NCI-H446 treated with DMSO at 0.1 percent for 48 hours (cell line): ENCODE measurements at regions not wholly inside any gene's neighbourhood (a gene's known extent, or its start where the extent isn't known, plus 50 kb on each side); places are given as distances from the start of the nearest gene placed in this dataset.
"Not testable (repeated sequence)": the region's sequence is repeated elsewhere in the genome, so short reads cannot be mapped to it uniquely, and the experiment has no call there.

ENCODE experiments used
- DNase-seq: peaks from one replicate; lab custom pipeline; 2025; lab: John Stamatoyannopoulos, UW

DNA sequence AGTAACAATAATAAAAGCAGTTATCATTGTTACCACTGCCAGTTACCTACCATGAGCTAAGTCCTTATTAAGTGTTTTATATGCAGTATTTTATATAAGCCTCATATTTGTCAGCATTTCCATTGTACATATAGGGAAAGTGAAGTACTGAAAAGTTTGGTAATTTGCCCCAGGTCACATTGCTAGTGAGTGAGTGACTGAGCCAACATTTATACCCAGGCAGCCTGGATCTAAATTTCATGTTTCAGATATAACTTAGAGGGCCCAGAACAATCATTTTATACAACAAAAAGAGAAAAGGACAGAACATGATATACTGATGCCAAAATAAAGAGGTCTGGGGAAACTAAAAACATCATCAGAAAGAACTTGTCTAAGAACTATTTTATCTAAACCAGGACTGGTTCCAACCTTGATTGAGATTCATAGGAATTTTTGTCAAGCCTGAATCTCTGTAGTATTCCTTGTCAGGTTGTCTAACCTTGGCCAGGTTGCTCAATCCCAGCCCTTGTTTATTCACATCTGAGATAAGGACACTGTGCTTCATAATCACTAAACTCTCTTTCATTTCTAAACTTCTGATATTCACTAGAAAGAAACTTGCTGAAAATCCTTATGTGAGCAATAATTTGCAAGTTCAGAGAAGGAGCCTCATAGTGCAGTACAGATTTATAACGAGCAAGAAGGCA is 308.2 kb downstream of the IPMK start:
- no peak for DNase-seq

- DNase-seq: no peak
Observed at GRCh38 chr10:57955076-57955475, 312.6 kb downstream of the IPMK start.

GRCh38 chr10:57952741-57953140 is 315.0 kb downstream of the IPMK start:
- no peak for DNase-seq

DNA sequence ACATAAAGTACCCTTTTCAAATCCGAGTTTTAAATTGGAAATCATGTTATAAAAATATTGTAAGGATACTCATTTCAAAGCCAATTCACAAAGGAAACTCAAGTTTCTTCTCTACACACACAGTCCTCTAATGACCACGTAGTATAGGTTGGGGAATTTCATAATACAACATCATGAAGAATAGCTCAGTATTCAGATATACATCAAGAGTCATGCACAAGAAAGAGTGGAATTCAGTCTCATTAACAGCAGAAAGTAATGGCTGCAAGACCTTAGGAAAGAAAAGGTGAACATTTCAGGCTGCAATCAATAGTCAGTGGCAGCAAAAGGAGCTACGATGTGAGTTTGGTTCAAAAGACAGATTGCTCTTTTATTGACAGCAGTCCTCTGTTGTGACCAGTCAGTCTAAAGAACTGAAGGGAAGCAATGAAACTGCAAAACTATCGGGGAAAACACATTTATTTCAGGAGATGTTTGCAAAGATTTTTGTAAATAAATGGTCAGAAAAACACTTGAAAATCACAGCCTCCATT is 317.2 kb downstream of the IPMK start:
- DNase-seq: no peak

DNA sequence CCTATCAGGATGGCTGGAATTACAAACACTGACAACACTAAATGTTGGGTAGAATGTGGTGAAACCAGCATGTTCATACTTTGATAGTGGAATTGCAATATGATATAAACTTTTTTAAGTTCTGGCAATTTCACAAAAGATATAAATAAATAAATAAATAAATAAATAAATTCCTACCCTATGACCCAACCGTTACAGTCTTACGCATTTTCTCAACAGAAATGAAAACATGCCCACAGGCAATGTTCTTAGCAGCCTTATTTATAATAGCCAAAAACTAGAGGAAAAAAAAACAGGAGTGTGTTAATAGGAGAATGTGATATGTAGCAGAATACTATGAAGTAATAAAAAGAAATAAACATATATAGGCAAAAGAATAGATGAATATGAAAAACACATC is 318.9 kb downstream of the IPMK start:
- no peak for DNase-seq

DNA sequence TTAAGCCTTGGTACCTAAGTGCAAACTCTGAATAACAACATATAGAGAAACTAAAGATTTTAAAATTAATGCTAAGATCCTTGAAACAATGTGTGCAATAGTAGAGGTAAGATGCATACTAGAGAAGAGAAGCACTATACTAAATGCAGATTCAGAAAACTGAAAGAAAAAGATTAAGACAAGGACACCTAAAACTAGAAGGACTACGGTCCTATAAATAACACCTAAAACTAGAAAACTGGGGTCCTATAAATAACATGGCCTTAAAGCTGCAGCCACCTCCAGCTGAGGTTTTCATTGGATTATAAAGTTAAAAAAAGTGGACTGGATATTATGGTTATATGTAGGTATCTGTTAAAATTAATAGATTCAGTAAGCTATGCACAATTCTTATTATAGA is 320.9 kb downstream of the IPMK start:
- no peak for DNase-seq

GRCh38 chr10:57943701-57944100 is 324.0 kb downstream of the IPMK start:
- DNase-seq: no peak

DNA sequence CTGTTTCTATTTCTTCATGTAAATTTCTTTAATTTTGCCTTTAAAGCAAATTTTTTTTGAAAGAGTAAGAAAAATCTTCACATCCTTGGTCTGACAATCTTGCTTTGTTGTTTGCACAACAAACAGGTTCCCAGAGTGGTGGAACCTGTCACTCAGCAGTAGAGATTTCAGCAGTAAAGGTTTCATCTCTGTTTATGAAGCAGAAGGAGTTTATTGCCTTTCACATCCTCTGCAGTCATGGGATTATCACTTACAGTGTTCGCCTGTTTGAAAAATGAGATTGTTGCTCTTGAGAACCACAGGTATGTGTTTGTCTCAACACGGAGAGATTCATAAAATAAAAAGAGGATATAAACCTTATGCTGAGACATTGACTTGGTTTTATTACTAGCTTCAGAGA is 342.6 kb downstream of the IPMK start:
- no peak for DNase-seq

DNA sequence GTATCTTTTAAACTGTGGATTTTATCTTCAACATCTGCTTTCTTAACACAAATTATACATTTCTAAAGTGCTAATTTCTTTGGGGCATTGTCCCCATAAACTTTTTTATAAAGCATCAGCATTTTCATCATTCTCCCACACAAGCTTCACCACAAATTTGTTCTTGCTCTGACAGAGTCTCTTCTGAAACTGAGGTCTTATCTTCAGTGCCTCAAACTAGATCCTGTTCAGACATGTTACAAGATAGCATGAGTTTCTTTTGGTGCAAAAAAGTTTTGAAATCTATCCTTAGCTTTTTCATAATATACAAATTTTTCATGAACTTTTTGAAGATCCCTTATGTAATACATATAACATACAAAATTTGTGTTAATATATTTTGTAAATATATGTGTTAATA is 346.6 kb downstream of the IPMK start:
- DNase-seq: no peak

GRCh38 chr10:57919864-57920263 is 347.8 kb downstream of the IPMK start:
- no peak for DNase-seq

DNA sequence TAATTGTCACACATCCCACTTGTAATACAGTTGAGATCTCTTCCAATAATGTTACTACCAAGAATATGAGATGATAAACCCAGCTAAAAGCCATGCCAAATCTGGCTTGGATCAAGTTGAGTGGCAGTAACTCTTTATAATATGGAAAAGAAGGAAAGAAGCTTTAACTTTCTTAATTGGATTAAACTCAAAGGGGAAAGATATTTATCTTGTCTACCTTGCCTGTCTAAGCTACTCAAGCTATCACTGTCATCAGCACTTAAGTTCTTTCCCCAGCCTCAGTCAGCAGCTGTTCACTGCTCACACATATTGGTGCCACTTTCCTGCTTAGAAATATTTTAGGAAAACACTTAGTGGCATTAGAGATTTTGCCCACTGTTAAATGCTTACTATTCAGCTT is 350.7 kb downstream of the IPMK start:
- no peak for DNase-seq

- DNase-seq: no peak
Observed at GRCh38 chr10:57905861-57906260, 361.8 kb downstream of the IPMK start.

GRCh38 chr10:57905010-57905409 is 362.7 kb downstream of the IPMK start:
- DNase-seq: no peak

- no peak for DNase-seq
Observed at GRCh38 chr10:57898231-57898630, 369.5 kb downstream of the IPMK start.

GRCh38 chr10:57897611-57898010 is 370.1 kb downstream of the IPMK start:
- DNase-seq: no peak

GRCh38 chr10:57894361-57894760 is 373.3 kb downstream of the IPMK start:
- DNase-seq: no peak

DNA sequence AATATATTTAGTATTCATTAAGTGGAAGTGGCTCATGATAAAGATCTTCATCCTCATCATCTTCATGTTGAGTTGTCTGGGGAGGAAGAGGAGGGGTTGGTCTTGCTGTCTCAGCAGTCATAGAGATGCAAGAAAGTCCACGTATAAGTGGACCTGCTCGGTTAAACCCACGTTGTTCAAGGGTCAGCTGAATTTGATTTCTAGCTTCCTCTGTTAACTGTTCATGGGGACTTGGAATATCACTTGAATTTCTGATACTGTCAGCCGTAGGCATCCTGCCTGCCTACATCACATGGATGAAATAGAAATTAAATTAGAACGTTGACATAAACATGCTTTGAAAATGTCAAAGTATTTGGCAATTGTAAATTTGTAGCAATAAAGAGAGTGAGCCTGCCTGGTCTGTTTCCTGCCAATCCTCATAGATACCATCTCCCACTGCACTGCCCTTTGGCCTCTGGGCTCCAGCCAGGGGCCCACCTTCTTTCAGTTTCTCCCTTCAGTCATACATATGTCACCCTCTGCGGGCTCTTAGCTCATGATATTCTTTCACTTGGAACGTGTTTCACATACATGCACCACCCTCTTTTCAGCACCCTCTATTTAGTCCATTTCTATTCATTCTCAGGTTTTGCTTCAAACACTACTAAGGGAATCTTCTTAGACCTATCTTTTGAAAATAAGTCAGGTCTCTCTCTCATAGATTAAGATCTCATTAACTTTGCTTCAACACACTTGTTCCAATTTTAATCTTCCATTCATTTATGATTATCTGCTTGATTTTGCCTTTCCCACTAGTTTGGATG is 376.3 kb downstream of the IPMK start:
- no peak for DNase-seq

DNA sequence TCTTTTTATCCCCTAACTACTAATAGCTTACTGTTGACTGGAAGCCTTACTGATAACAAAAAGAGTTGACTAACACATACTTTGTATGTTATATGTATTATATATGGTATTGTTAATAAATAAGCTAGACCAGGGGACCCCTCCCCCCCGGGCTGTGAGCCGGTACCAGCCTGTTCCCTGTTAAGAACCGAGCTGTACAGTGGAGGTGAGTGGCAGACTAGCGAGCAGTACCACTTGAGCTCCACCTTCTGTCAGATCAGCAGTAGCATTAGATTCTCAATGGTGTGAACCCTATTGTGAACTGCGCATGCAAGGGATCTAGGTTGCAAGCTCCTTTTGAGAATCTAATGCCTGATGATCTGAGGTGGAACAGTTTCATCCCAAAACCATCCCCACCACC is 377.0 kb downstream of the IPMK start:
- DNase-seq: no peak

- not testable (repeated sequence) for DNase-seq
Observed at GRCh38 chr10:57885618-57885968, 382.1 kb downstream of the IPMK start.

GRCh38 chr10:57884965-57885617 is 382.6 kb downstream of the IPMK start:
- no peak for DNase-seq

DNA sequence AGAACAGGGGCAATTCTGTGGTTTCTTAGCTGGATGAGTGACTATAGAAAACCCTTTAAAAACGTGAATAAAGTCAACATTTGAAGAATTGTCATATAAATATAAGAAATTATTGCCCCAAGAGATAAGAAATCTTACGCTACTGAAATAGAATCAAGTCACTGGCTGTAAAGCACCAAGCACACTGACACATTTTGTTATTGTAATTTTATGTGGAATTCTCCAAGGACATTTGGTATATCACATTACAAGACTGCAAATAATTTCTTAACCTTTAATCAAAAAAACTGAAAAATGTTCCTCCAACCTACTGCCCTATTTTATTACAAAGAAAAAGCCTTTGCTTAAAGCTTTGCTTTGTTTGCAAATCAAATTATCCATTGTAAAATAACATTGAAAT is 383.3 kb downstream of the IPMK start:
- no peak for DNase-seq

- no peak for DNase-seq
Observed at GRCh38 chr10:57880446-57881227, 387.1 kb downstream of the IPMK start.
